OCI-LY7 (cell line): ENCODE measurements at regions not wholly inside any gene's neighbourhood (a gene's known extent, or its start where the extent isn't known, plus 50 kb on each side); places are given as distances from the start of the nearest gene placed in this dataset.

Source experiments
- EZH2phosphoT487 ChIP-seq: fragments of 200-600 bp; sonication (generic); IDR thresholded peaks from 2 replicates; pipeline ENCODE4 v1.6.1; 2018; ENCODE audit warnings: low read depth, borderline replicate concordance, mild to moderate bottlenecking, mixed run types, antibody characterized with exemption, low read length, moderate library complexity, mixed read lengths
- TF ChIP-seq, protein P1 (sequence below): fragments of 200-600 bp; sonication (generic); conservative IDR thresholded peaks from 2 replicates; pipeline ENCODE4 v1.5.1; 2014; ENCODE audit warnings: mild to moderate bottlenecking, antibody characterized with exemption, low read length, moderate library complexity, mixed read lengths

DNA sequence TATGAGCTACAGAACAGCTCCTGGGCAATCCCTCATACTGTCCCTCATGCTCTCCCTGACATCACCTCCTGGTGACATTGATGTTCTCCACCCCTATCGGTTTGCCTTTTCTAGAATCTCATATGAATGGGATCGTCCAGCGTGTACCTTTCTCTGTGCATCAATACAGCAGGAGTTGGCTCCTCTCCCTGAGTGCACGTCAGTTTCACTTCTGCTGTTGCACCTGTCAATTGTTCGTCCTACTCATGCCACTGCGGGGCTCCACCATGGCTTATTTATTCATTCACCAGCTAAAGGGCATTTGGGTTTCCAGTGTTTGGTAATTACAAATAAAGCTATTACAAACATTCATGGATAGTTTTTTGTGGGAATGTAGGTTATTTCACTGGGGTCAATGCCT lies 269.1 kb upstream of the ZFP42 start:
- TF ChIP-seq, protein P1, sequence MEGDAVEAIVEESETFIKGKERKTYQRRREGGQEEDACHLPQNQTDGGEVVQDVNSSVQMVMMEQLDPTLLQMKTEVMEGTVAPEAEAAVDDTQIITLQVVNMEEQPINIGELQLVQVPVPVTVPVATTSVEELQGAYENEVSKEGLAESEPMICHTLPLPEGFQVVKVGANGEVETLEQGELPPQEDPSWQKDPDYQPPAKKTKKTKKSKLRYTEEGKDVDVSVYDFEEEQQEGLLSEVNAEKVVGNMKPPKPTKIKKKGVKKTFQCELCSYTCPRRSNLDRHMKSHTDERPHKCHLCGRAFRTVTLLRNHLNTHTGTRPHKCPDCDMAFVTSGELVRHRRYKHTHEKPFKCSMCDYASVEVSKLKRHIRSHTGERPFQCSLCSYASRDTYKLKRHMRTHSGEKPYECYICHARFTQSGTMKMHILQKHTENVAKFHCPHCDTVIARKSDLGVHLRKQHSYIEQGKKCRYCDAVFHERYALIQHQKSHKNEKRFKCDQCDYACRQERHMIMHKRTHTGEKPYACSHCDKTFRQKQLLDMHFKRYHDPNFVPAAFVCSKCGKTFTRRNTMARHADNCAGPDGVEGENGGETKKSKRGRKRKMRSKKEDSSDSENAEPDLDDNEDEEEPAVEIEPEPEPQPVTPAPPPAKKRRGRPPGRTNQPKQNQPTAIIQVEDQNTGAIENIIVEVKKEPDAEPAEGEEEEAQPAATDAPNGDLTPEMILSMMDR, result no peak
- no peak for TF ChIP-seq EZH2phosphoT487
